GM19467 (cell line): ENCODE measurements at regions not wholly inside any gene's neighbourhood (a gene's known extent, or its start where the extent isn't known, plus 50 kb on each side); places are given as distances from the start of the nearest gene placed in this dataset.
"Not testable (repeated sequence)": the region's sequence is repeated elsewhere in the genome, so short reads cannot be mapped to it uniquely, and the experiment has no call there.

Experiments
- ATAC-seq: cut with Tn5 transposase; IDR thresholded peaks from one replicate; pipeline ENCODE4 v1.9.1; 2021; ENCODE audit warnings: mild to moderate bottlenecking, moderate library complexity; ENCODE audit not compliant: unreplicated experiment

DNA sequence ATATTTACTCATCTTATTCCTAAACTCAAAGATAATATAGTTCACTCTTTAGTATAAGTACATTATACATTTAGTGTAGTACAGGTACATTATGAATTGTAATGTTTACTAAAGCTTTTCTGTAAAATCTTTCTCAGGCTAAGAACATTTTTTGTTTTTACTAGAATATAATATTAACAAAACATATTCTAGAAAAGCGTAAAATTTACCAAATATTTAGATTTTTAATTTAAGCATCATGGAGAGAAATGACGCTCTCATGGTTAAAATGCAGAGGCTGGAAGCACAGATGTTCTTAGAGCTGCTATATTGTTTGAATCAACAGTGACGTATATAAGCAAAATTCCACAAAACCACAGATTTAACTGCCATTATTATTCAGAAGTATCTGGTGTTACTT, 54.7 kb upstream of the NBPF15 start:
- not testable (repeated sequence) for ATAC-seq

DNA sequence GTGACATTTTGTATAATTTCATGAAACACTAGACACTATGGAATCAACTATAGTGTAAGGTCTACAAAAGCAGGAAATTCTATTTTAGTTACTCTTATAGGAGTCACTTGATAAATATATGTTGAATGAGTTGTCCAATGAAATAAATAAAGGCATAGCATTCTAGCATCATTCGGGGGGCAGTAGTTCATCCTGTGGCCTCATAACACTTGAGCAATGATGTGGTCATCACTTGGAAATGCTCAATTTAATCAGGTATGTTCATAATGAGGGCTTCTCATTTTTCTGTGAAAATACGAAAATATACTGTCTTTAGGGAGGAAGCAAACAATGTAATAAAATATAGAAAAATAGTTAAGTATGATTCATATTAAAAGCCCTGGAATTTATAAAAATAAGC, 55.4 kb upstream of the NBPF15 start:
- ATAC-seq = not testable (repeated sequence)

DNA sequence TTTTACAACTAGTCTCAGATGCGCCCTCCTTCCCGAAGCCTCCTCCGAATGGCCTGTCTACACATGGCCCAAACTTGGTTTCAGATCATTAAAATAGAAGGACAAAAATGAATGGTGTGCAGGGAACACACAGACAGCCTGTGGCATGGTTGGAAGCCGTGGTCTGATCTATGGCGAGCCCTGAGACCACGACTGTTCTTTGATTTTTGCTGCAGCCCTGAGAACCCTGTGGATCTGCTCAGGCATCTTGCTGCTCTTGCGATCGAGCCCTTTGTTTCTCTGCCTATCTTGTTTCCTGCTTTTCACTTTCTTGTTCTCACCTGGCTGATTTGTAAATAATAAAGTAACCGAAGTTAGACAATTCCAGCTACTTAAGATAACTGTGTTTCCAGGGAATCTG, 57.0 kb upstream of the NBPF15 start:
- ATAC-seq = not testable (repeated sequence)

DNA sequence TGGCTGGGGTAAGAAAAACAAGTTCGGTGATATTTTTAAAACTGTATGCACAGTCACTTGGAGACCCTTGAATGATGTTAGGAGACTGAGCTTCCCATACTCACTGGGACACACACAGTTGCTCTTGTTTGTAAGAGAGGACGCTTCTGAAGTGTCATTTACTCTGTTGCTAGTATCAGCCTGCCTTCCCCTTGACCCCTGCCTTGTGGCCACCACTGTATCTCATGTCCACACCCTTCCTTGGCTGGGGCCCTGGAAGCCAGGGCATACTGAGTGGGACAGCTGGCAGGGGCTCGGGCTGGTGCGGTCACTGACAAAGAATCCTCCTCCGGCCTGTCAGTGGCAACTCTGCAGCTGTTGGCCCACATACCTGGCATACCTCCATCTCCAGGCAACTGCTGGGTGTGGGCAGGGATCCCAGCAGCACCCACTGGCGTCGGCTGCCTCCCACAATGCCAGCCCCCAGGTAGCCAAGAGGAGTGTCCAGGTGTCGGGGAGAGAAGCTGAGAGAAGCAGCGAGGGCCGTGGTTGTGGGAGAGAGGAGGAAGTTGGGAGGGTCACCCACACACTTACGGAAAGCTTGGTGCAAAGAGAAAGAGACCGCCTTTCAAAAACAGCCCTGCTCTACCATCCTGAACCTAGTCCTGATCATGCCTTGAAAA, 58.2 kb upstream of the NBPF15 start:
- not testable (repeated sequence) for ATAC-seq

DNA sequence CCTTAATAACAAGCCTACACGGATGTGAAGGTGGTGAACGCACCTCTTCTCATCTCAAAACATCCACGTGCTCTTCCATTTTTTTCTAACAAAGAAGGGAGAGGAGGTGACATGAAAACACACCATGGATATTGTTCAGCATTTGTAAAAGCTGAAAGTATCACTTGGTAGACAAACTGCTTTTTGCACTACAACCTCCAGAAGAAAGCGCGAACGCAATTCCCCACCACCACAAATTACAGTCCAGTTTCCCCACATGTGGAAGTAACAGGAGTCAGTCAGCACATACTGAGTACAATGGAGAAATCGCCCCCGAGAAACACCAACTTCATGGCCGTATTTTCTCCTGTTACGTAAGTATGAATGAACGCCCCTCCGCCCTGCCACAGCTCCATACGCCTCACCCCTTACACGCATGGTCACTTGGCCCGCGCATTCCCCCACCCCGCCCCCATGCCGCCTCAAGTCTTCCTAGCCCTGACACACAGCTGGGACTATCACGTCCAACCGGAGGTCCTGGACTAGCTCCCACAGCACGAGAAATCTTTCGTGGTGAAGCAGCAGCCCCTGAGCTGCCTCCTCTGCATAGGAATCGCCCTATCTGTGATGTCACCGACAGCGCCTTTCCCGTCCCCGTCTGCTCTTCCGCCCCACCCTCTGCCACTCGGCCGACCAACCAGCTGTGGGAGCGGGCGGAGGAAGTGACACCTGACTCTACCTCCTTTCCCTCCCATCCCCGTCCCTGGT, 62.4 kb upstream of the NBPF15 start:
- ATAC-seq = peak; percentile 81

DNA sequence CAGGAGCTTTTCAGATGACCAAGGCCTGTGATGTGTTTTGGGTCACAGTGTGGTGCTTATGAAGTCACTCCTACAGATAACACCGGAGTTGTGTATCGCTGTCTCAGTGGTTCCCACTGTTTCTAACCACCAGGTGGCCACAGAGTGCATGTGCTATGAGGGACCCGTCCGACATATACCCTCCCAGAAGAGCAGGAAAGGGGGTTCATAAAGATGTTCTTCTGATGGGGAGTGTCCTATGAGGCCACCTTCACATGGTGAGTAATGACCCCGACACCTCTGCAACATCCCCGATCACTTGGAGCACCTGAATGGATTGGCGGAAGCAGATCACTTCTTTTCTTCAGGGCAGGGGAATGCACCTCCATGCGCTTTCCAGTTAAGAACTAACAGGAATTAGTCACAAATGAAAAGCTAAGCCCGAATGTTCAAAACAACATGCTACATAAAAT, 60.5 kb upstream of the PPIAL4F start:
- not testable (repeated sequence) for ATAC-seq

DNA sequence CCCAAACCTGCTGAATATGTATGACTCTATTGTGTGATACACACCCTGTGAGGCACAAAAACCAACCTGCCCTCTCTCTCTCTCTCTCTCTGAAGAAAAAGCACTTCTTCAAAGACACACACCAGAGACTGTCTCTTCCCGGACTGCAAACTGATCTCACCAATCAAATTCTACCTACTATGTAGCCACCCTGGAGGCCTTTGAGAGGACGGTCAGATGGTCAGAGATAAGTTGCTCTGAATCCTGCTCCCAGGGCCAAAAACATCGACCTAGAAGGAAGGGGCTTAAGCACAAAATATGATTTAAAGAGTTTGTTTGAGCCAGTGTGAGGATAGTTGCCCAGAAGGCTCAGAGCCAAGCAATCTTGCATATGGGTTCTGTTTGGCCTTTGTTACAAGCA, 59.2 kb upstream of the PPIAL4F start:
- not testable (repeated sequence) for ATAC-seq

DNA sequence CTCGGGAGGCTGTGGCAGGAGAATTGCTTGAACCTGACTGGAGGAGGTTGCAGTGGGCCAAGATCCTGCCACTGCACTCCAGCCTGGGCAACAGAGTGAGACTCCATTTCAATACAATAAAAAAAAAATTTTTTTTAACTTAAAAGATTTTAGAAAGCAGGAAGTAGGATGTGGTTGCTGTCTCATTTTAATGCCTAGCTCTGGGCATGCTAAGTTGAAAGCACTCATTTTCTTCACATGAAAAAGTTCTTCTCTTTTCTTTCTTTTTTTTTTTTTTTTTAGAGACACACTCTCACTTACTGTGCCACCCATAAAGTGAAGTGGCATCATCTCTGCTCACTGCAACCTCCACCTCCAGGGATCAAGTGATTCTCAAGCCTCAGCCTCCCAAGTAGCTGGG, 58.4 kb upstream of the PPIAL4F start:
- ATAC-seq = not testable (repeated sequence)

DNA sequence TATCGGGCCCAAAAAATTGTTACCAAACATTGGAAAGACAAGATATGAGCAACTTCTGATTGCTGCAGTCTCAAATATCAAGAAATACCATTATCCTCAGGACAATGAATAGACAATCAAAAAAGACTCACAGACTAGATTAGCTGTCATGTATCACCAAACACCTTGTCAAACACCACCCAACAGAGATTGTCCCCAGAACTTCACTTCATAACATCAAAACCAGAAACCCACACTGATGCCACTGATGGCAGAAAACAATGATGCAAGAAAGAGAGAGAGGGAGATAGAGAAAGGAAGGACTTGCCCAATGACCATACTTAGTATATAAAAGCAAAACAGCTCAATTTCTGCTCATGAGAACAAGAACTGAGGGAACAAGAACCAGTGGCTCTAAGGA, 56.0 kb upstream of the PPIAL4F start:
- ATAC-seq = not testable (repeated sequence)

DNA sequence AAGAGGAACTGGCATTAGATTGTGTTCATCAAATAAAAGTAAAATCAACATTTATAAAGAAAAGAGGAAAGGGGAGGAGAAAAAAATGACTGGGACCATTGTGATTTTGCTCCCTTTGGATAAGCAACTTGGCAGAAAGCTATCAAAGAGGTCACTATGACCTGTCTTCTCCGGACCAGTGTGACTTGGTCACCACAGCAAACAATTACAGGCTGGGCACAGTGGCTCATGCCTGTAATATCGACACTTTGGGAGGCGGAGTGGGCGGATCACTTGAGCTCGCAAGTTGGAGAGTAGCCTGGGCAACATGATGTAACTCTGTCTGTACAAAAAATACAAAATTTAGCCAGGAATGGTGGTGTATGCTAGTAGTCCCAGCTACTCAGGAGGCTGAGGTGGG, 55.5 kb upstream of the PPIAL4F start:
- not testable (repeated sequence) for ATAC-seq

DNA sequence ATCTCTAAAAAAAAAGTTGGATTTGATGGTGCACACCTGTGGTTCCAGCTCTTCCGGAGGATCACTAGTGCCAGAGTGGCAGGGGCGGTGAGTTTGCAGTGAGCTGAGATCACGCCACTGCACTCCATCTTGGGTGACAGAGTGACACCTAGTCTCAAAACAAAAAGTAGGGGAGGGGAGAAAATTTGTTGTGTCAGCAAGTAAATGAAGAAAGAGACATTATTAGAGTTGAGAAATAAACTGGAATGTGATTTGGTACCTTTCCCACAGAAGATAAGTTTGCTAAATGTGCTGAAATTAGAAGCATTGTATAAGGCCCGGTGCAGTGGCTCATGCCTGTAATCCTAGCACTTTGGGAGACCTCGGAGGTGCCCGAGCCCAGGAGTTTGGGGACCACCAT, 54.0 kb upstream of the PPIAL4F start:
- not testable (repeated sequence) for ATAC-seq

DNA sequence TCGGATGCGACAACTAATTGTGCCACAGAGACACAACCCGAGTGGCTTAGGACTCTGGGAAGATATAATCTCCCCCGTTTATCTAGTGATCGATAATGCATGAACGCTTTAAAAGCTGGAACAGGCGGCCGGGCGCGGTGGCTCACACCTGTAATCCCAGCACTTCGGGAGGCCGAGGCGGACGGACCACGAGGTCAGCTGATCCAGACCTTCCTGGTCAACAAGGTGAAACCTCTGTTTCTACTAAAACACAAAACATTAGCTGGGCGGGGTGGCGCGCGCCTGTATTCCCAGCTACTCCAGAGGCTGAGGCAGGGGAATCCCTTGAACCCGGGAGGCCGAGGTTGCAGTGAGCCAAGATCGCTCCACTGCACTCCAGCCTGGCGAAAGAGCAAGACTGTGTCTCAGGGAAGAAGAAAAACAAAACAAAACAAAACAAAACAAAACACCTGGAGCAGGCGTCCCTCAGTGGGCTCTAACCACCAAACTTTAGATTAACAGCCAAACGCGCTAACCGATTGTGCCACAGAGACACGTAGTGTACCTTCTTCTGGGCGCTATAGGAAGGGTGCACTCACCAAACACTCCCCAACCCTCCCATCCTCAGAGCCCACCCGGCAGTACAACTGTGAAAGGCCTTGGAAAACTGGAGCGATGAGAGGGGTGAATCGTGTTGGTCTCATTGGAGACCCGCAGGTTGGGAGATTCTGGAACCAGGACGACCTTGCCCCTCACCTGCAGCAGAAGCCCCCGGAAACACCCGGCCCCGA, 53.3 kb upstream of the PPIAL4F start:
- not testable (repeated sequence) for ATAC-seq
